ENCODE measurements at regions not wholly inside any gene's neighbourhood (a gene's known extent, or its start where the extent isn't known, plus 50 kb on each side); places are given as distances from the start of the nearest gene placed in this dataset.

- Histone ChIP-seq H3K27ac (no peak overlapping the region), H3K4me3 (no peak overlapping the region), H3K4me1 (no peaks in the 10 kb centered on the region), H3K36me3 (no peaks in the 10 kb centered on the region), H3K9me3 (peaks cover 0 to 14% (median 1%) of the 10 kb centered on the region in 4 donors), H3K27me3 (no peaks in the 10 kb centered on the region)
- intact Hi-C loops (cut with DNase I; ENCODE audit: low total_unique reads): no loop called here
- no peak for DNase-seq
- 72 to 91% (median 87%) methylated on average over 4 of the region's 4 CpGs for WGBS, 5 donors
- TF ChIP-seq EP300 (IDR thresholded peaks at IDR 0.05) (no peak), POLR2AphosphoS5 (IDR thresholded peaks at IDR 0.05) (no peak), POLR2A (IDR thresholded peaks at IDR 0.05) (no peak), CTCF (IDR thresholded peaks at IDR 0.05) (no peak)
Observed at GRCh38 chr11:129578006-129578405, 202.4 kb downstream of the BARX2 start.

- Histone ChIP-seq H3K27me3 (no peaks in the 10 kb centered on the region), H3K36me3 (no peaks in the 10 kb centered on the region), H3K4me1 (no peaks in the 10 kb centered on the region), H3K27ac (no peak overlapping the region), H3K4me3 (no peak overlapping the region), H3K9me3 (no peaks in the 10 kb centered on the region)
- intact Hi-C loops (cut with DNase I; ENCODE audit: low total_unique reads): no loop called here
- no peak for TF ChIP-seq POLR2AphosphoS5 (IDR thresholded peaks at IDR 0.05)
- no peak for TF ChIP-seq POLR2A (IDR thresholded peaks at IDR 0.05)
- no peak for TF ChIP-seq EP300 (IDR thresholded peaks at IDR 0.05)
- no peak for TF ChIP-seq CTCF (IDR thresholded peaks at IDR 0.05)
- no peak for DNase-seq
- 75 to 87% (median 83%) methylated on average over 9 to 10 of the region's 10 CpGs for WGBS, 5 donors
Observed at GRCh38 chr11:129580278-129580677, 204.6 kb downstream of the BARX2 start.

- Histone ChIP-seq H3K4me1 (no peaks in the 10 kb centered on the region), H3K4me3 (no peak overlapping the region), H3K27me3 (no peaks in the 10 kb centered on the region), H3K27ac (no peak overlapping the region), H3K36me3 (no peaks in the 10 kb centered on the region), H3K9me3 (no peaks in the 10 kb centered on the region)
- DNase-seq: peak in 1 of 2 donors; percentile 19
- 54 to 77% (median 70%) methylated on average over 6 of the region's 6 CpGs for WGBS, 5 donors
- TF ChIP-seq CTCF (IDR thresholded peaks at IDR 0.05): no peak
- no peak for TF ChIP-seq POLR2A (IDR thresholded peaks at IDR 0.05)
- TF ChIP-seq POLR2AphosphoS5 (IDR thresholded peaks at IDR 0.05): no peak
- no peak for TF ChIP-seq EP300 (IDR thresholded peaks at IDR 0.05)
- intact Hi-C loops (cut with DNase I; ENCODE audit: low total_unique reads): no loop called here
Observed at GRCh38 chr11:129584316-129584715, 208.7 kb downstream of the BARX2 start.

- intact Hi-C loops (cut with DNase I; ENCODE audit: low total_unique reads): no loop called here
- no peaks in the 10 kb centered on the region for H3K36me3 ChIP-seq
- peaks cover 0 to 5% (median 0%) of the 10 kb centered on the region in 3 donors for H3K27me3 ChIP-seq
- no peaks in the 10 kb centered on the region for H3K9me3 ChIP-seq
- no peak overlapping the region for H3K4me3 ChIP-seq
- no peak overlapping the region for H3K27ac ChIP-seq
- no peak for TF ChIP-seq POLR2A (IDR thresholded peaks at IDR 0.05)
- no peak for TF ChIP-seq POLR2AphosphoS5 (IDR thresholded peaks at IDR 0.05)
- no peak for TF ChIP-seq CTCF (IDR thresholded peaks at IDR 0.05)
- no peak for TF ChIP-seq EP300 (IDR thresholded peaks at IDR 0.05)
- 17 to 36% (median 29%) methylated on average over 5 of the region's 5 CpGs for WGBS, 5 donors
- no peak for DNase-seq
- H3K4me1 ChIP-seq: no peaks in the 10 kb centered on the region
Observed at GRCh38 chr11:129589190-129589860, 213.7 kb downstream of the BARX2 start.

All from stomach (tissue), 8 donors.